ENCODE measurements at regions not wholly inside any gene's neighbourhood (a gene's known extent, or its start where the extent isn't known, plus 50 kb on each side); places are given as distances from the start of the nearest gene placed in this dataset.

DNA sequence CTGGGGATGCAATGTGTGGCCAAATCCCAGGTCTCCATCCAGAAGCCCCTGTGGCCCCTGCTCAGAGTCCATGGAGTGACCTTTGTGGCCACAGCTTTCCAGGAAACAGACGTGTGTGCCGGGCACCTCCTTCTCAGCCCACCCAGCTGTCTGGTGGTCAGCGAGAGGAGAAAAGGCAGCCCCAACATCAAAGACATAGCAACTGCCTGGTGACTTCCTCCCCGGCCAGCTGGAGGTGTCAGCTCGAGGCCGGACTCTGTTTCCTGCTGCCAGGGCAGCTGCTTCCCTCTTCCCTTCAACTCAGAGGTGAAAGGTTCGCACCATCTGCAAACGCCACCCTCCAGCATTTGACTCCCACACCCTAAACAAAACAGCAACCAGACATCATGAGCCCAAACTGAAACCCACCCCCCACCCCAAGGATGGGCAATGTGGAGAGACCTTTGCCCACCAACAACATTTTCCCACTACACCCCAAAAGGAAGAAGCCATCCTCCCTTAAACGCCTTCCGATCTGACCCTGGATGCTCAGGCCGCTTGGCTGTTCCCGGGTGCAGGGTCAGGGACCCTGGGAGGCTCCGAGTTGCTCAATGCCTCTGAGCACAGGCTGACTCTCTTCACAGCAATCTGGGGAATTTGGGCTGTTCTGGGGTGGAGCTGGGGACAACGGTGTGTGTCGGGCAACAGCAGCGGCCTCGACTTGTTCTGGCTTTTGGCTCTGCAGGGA lies 162.3 kb downstream of the PSMG1 start:
- peak overlapping the region in 4 of 10 donors; percentile 3 to 87 (median 22) for H3K27ac ChIP-seq
- no peaks in the 10 kb centered on the region for H3K36me3 ChIP-seq
- TF ChIP-seq, protein P1, sequence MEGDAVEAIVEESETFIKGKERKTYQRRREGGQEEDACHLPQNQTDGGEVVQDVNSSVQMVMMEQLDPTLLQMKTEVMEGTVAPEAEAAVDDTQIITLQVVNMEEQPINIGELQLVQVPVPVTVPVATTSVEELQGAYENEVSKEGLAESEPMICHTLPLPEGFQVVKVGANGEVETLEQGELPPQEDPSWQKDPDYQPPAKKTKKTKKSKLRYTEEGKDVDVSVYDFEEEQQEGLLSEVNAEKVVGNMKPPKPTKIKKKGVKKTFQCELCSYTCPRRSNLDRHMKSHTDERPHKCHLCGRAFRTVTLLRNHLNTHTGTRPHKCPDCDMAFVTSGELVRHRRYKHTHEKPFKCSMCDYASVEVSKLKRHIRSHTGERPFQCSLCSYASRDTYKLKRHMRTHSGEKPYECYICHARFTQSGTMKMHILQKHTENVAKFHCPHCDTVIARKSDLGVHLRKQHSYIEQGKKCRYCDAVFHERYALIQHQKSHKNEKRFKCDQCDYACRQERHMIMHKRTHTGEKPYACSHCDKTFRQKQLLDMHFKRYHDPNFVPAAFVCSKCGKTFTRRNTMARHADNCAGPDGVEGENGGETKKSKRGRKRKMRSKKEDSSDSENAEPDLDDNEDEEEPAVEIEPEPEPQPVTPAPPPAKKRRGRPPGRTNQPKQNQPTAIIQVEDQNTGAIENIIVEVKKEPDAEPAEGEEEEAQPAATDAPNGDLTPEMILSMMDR (IDR thresholded peaks at IDR 0.05), result no peak
- peaks cover 11 to 54% (median 34%) of the 10 kb centered on the region in 9 donors for H3K4me1 ChIP-seq
- whole genome bisulfite sequencing, 2 donors, result 68 to 73% methylated on average over 17 of the region's 17 CpGs
- peaks cover 0 to 10% (median 0%) of the 10 kb centered on the region in 11 donors for H3K9me3 ChIP-seq
- H3K27me3 ChIP-seq, result no peaks in the 10 kb centered on the region
- intact Hi-C loops (cut with DNase I), result loop anchor here in 3 of 10 donors (5.0 to 10.0 kb wide), 3 partner anchors 66 to 216 kb away; partner anchors contain the start of gene ETS2 (in 2 of the 3)
- DNase-seq, result no peak
- H3K4me3 ChIP-seq, result no peak overlapping the region
- peak in 1 of 8 donors; percentile 15 for ATAC-seq

DNA sequence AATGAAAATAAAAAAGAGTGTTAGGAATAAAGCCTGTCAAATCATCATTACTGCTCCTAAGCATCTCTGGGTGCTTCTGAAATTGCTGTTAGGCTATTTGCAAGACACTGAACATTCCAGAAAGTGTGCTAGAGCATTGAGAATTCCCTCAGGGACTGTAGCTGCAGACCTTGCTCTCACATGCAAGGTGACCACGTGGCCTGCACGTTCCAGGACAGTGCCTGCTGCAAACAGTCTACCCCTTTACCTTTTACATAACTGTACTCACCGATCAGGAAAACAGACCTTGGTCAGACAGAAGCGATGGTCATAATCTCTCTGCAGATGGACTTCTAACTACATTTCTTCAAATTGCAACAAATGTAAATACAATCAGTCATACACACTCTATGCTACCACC lies 164.5 kb downstream of the PSMG1 start:
- no peak overlapping the region for H3K4me3 ChIP-seq
- TF ChIP-seq, protein P1 (IDR thresholded peaks at IDR 0.05), result no peak
- WGBS, 2 donors, result 51 to 87% methylated on average over 4 of the region's 4 CpGs
- ATAC-seq (no peak), DNase-seq (no peak)
- no peak overlapping the region for H3K27ac ChIP-seq
- intact Hi-C loops (cut with DNase I), result no loop called here
- no peaks in the 10 kb centered on the region for H3K27me3 ChIP-seq
- H3K4me1 ChIP-seq, result peaks cover 9 to 72% (median 30%) of the 10 kb centered on the region in 9 donors
- no peaks in the 10 kb centered on the region for H3K9me3 ChIP-seq
- no peaks in the 10 kb centered on the region for H3K36me3 ChIP-seq

DNA sequence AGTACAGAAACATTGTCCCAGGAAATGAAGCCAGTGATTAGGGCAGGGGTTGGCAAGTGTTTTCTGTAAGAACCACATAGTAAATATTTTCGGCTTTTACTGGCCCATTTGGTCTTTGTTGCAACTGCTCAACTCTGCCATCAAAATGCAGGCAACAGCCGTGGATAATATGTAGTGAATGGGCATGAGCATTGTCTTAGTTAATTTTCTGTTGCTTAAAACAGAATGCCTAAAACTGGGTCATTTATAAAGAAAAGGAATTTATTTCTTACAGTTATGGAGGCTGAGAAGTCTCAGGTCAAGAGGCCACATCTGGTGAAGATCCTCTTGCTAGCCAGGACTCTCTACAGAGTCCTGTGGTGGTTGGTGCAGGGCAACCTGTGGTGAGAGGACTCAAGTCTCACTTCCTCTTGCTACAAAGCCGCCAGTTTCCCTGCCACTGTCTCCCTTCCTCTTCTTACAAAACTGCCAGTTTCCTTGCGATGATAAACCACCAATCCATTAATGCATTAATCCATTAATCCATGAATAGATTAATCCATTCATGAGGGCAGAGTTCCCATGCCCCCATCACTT lies 166.4 kb downstream of the PSMG1 start:
- H3K27ac ChIP-seq, result peak overlapping the region in 1 of 10 donors; percentile 53
- intact Hi-C loops (cut with DNase I), result no loop called here
- DNase-seq (no peak), ATAC-seq (peak in 3 of 8 donors; percentile 32 to 49 (median 44))
- peaks cover 0 to 58% (median 14%) of the 10 kb centered on the region in 9 donors for H3K4me1 ChIP-seq
- 90 to 92% methylated on average over 4 of the region's 4 CpGs for WGBS, 2 donors
- no peaks in the 10 kb centered on the region for H3K27me3 ChIP-seq
- no peaks in the 10 kb centered on the region for H3K36me3 ChIP-seq
- no peak overlapping the region for H3K4me3 ChIP-seq
- no peaks in the 10 kb centered on the region for H3K9me3 ChIP-seq
- TF ChIP-seq, protein P1 (IDR thresholded peaks at IDR 0.05), result no peak

DNA sequence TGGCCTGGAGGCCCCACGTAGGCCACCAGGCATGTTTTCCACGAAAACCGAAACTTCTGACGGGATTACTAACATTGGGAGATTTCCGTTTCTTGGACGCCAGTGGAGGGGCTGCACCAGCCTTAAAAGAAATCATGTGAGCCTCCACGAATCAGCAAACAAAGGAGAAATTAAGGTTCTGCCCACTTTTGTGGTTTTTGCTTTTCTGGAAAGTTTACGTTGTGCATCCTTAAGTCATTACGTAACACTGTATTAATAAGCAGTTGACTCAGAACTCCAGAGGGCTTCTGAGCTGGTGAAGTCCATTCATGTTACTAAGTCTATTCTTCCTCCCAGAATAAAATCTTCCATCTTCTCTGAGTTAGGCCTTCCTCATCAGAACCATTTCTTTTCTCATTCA lies 168.5 kb downstream of the PSMG1 start:
- intact Hi-C loops (cut with DNase I), result no loop called here

More for the DNA sequence above, 168.5 kb downstream of the PSMG1 start:
- 91 to 92% methylated on average over 9 of the region's 9 CpGs for WGBS, 2 donors
- Histone ChIP-seq H3K27ac (peak overlapping the region in 1 of 10 donors; percentile 66), H3K36me3 (no peaks in the 10 kb centered on the region), H3K4me1 (peaks cover 0 to 57% (median 2%) of the 10 kb centered on the region in 9 donors), H3K4me3 (no peak overlapping the region), H3K9me3 (no peaks in the 10 kb centered on the region), H3K27me3 (no peaks in the 10 kb centered on the region)
- DNase-seq (no peak), ATAC-seq (peak in 2 of 8 donors; percentile 16 to 37)
- TF ChIP-seq, protein P1 (IDR thresholded peaks at IDR 0.05), result no peak
